Activated CD4-positive, alpha-beta T cell treated with anti-CD3 and anti-CD28 coated beads for 4 hours (primary cell): ENCODE measurements at regions not wholly inside any gene's neighbourhood (a gene's known extent, or its start where the extent isn't known, plus 50 kb on each side); places are given as distances from the start of the nearest gene placed in this dataset.
"Not testable (repeated sequence)": the region's sequence is repeated elsewhere in the genome, so short reads cannot be mapped to it uniquely, and the experiment has no call there.

Source experiments
- DNase-seq, 2 donors: peaks; one replicate each; pipeline ENCODE4 v3.0.0-alpha.2; 2020

GRCh38 chr6:27668442-27669294, 195.8 kb upstream of the ZNF184 start:
- no peak for DNase-seq

GRCh38 chr6:27667657-27668441, 194.9 kb upstream of the ZNF184 start:
- DNase-seq = no peak

- no peak for DNase-seq
Measured at GRCh38 chr6:27667016-27667656, 194.2 kb upstream of the ZNF184 start.

GRCh38 chr6:27662769-27663168, 189.9 kb upstream of the ZNF184 start:
- DNase-seq = no peak

- not testable (repeated sequence) for DNase-seq
Measured at GRCh38 chr6:27662212-27662611, 189.3 kb upstream of the ZNF184 start.

GRCh38 chr6:27653143-27653825, 180.4 kb upstream of the ZNF184 start:
- DNase-seq = not testable (repeated sequence)

- DNase-seq = no peak
Measured at GRCh38 chr6:27651371-27651732, 178.4 kb upstream of the ZNF184 start.

- DNase-seq = no peak
Measured at GRCh38 chr6:27650620-27651370, 177.9 kb upstream of the ZNF184 start.

- no peak for DNase-seq
Measured at GRCh38 chr6:27644528-27644927, 171.6 kb upstream of the ZNF184 start.

GRCh38 chr6:27642744-27643456, 170.0 kb upstream of the ZNF184 start:
- no peak for DNase-seq

GRCh38 chr6:27635886-27636285, 163.0 kb upstream of the ZNF184 start:
- DNase-seq = not testable (repeated sequence)

- not testable (repeated sequence) for DNase-seq
Measured at GRCh38 chr6:27633221-27633688, 160.3 kb upstream of the ZNF184 start.

- DNase-seq = no peak
Measured at GRCh38 chr6:27631609-27631916, 158.7 kb upstream of the ZNF184 start.

GRCh38 chr6:27630727-27631608, 158.1 kb upstream of the ZNF184 start:
- no peak for DNase-seq

GRCh38 chr6:27624694-27625262, 151.9 kb upstream of the ZNF184 start:
- DNase-seq = no peak

GRCh38 chr6:27623103-27623502, 150.2 kb upstream of the ZNF184 start:
- DNase-seq = no peak

- no peak for DNase-seq
Measured at GRCh38 chr6:27619436-27619835, 146.5 kb upstream of the ZNF184 start.

GRCh38 chr6:27617700-27618689, 145.1 kb upstream of the ZNF184 start:
- DNase-seq = no peak
